MM.1S (cell line): ENCODE measurements at regions not wholly inside any gene's neighbourhood (a gene's known extent, or its start where the extent isn't known, plus 50 kb on each side); places are given as distances from the start of the nearest gene placed in this dataset.

Experiments used
- CTCF ChIP-seq: fragments of 300-600 bp; sonication (generic); IDR thresholded peaks from 2 replicates; pipeline ENCODE4 v1.5.1; 2016; ENCODE audit warnings: antibody characterized with exemption, low read length, mixed read lengths
- EZH2 ChIP-seq: fragments of 300-600 bp; sonication (generic); optimal IDR thresholded peaks from 2 replicates; pipeline ENCODE3; 2017; ENCODE audit warnings: low read depth, mild to moderate bottlenecking, antibody characterized with exemption, low read length, mixed read lengths
- EZH2phosphoT487 ChIP-seq: fragments of 300-600 bp; sonication (generic); IDR thresholded peaks from 2 replicates; pipeline ENCODE4 v1.6.1; 2018; ENCODE audit warnings: antibody characterized with exemption, low read length

GRCh38 chr6:20334334-20334733, 67.3 kb upstream of the E2F3 start:
- no peak for TF ChIP-seq CTCF
- no peak for TF ChIP-seq EZH2phosphoT487
- no peak for TF ChIP-seq EZH2
